ENCODE measurements at regions not wholly inside any gene's neighbourhood (a gene's known extent, or its start where the extent isn't known, plus 50 kb on each side); places are given as distances from the start of the nearest gene placed in this dataset.

- DNase-seq, result no peak
These were observed 144.9 kb upstream of the ERBB4 start for GRCh38 chr2:212683346-212684097.

DNA sequence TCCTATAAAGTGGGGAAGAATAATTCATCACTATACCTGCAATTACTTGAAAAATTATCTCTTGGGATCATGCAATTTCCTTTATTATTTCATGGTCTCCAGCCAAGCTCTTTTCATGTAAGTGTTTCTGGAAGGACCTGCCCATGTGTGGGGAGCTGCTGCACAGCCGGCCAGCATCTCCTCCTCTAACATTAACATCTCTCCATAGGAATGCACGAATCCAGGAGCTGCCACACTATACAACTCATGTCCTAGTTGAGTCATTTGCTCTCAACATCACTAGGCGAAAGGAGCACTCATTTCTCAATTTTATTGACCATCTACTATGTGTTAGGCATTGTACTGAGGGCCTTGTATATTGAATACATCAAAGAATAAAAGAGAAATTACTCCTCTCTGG is 144.3 kb upstream of the ERBB4 start:
- DNase-seq, result no peak

DNA sequence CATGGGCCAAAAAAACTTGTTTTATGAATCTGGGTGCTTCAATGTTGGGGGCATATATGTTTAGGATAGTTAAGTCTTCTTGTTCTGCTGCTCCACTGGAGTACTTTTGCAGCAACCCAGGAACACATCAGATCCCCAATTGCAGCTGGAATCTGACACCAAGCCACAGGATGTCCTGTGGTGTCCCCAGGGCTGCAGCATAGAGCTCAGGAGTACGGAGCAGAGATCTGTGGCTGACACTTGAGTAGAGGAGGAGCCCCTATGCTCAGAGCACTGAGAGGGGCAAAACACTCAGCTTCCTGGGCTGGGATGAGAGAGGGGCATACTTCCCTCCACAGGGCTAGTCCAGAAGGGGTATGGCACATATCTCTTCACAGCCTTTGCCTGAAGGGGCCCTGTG is 138.9 kb upstream of the ERBB4 start:
- DNase-seq, result no peak

- no peak for DNase-seq
These were observed 133.6 kb upstream of the ERBB4 start for GRCh38 chr2:212672186-212672585.

GRCh38 chr2:212669761-212670160 is 131.2 kb upstream of the ERBB4 start:
- DNase-seq, result no peak

DNA sequence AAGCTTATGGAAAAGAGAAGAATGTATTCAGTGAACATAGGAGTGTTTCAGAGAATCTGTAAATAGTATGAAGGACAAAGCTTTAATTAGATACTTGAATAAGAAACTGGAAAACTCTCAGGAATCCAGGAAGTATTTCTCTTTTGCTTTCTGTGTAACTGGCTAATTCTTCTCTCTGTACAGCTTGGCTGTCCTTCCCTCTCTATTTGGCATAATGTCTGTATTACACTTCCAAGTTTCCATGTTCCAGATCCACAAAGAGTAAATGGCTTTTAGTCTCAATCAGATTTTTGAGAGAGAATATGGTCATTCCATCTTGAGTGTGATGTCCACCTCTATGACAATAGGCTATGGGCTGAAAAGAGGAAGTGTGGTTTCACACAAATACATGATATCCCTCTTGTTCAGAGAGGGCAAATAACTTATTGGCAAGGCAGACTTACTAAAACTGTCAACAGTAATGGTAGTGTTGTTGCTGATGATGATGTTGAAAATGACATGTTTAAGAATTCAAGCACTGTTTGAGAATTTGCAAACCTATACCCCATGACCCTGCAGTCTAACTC is 129.2 kb upstream of the ERBB4 start:
- DNase-seq, result no peak

DNA sequence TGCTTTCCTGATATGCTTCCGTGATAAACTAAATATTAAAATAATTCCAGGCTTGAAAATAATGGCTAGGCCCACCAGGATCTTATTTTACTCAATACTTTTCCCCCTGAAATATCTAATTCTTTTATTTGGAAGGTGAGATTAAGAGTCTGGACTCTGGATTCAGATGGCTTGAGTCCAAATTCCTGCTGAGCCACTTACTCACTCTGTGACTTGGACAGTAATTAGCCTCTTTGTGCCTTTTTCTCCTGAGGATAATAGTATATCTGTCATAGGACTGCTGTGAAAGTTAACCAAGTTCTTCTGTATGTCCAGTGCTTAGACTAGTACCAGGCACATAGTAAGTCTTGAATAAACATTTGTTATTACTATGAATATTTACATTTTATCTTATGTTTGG is 127.3 kb upstream of the ERBB4 start:
- DNase-seq, result no peak

GRCh38 chr2:212659441-212659840 is 120.8 kb upstream of the ERBB4 start:
- no peak for DNase-seq

DNA sequence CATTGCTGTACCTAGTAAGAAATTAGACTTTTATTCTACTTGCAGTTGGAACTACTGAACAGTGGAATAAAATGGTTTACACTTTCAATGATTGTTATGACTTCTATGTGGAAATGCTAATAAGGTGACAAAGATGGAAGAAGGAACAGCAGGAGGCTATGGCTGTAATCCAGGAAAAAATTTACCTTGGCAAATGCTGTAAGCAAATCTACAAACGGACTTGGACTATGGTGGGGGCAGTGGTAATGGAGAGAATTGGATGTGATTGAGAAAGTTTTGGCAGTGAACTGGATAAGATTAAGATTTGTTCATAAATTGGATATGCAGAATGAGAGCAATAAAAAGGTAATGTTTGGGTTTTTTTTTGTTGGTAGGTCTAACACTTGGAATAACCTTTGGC is 111.0 kb upstream of the ERBB4 start:
- no peak for DNase-seq

DNA sequence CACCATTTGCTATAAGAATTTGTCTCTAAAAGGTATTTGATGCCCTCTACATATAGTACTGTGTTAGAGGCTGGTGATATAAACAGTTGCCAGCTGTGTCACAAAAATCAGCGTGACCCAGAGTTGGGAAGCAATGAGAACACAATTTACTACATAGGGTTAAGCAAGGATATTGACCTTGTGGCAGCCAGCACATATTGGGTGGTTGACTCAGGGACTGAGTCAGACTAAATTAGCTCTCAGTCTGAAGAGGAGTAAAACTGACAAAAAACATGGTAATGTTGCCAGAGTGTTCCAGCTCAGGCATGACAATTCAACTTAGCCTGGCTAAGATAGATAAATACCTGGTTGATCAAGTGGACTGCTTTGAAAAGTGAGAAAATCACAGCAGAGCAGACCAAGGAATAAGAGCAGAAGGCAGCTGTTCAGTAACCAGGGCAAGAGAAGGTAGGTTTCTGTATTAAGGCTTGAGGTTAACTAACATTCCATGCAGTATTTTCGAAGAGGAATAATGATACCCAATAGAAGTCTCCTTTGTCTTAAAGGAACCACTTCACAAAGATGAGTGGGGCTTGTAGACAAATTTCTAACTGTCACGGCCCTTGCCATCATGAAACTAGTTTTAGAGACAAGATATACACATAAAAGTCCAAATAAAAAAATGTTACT is 108.2 kb upstream of the ERBB4 start:
- DNase-seq, result no peak

- no peak for DNase-seq
These were observed 105.7 kb upstream of the ERBB4 start for GRCh38 chr2:212644195-212644837.

DNA sequence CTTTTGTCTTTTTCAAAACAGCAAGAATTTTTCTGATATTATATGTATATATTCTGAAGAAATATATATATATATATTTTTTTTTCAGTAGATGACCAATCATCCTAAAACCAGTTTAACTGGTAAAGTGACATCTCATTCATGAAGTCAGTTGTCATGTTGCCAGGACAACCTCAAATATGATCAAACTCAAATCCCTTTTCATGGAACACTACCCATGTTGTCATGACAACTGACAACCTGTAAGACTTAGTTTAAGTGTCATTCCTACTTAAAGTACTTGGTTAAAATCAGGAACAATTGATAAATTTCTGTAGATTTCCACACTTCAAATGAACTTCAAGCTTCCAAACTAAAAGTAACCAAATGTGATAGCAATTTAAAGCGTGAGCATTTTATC is 101.8 kb upstream of the ERBB4 start:
- DNase-seq, result no peak

GRCh38 chr2:212638694-212639093 is 100.1 kb upstream of the ERBB4 start:
- no peak for DNase-seq

GRCh38 chr2:212628586-212628985 is 90.0 kb upstream of the ERBB4 start:
- no peak for DNase-seq

DNA sequence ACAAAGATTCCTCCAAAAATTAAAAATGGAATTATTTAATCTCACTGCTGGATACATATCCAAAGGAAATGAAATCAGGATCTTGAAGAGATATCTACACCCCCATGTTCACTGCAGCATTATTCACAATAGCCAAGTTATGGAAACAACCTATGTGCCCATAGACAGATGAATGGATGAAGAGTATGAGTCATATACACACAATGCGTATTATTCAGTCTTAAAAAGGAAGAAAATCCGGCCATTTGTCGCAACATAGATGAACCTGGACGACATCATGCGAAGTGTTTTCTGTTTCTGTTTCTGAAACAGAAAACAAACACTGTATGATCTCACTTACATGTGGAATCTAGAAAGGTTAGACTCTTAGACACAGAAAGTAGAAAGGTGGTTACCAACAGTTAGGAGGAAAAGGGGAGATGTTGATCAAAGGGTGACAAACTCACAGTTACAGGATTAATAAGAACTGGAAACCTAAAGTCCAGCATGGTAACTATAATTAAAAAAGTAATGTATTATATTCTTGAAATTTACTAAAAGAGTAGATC is 87.8 kb upstream of the ERBB4 start:
- DNase-seq, result no peak

DNA sequence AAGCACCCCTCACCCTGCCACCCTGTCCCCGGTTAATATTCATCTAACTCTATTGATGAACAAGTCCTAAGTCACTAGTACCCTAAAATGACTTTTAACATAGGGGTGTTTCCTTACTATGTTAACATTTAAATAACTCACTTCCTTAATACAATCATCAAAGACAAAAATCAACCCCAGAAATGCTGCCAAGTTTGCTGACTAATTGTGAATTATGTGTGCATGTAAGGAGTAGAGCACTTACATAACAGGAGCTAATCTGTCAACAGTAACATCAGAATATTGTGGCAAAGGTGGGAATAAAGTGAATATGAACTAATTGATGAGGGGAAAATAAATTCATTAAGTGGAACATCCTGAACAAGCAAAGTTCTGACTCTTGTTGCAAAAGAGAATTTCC is 81.4 kb upstream of the ERBB4 start:
- no peak for DNase-seq

DNA sequence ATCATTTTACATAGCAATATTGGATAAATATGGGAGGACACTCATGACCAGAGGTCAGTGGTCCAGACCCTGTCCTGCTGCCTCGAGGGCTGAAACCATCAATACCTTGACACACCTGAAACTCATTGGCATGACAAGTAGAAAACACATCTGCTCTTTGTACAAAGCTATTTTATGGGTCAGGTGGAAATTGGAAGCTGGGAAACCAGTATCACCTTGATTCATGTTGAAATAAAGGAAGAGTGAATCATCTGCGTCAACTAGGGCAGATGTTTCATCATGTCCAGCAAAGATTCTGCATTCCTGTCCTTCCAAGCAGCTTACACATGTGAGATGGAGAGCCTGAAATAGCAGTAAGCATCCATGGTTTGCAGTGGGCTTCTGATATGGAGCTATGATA is 80.0 kb upstream of the ERBB4 start:
- no peak for DNase-seq

DNA sequence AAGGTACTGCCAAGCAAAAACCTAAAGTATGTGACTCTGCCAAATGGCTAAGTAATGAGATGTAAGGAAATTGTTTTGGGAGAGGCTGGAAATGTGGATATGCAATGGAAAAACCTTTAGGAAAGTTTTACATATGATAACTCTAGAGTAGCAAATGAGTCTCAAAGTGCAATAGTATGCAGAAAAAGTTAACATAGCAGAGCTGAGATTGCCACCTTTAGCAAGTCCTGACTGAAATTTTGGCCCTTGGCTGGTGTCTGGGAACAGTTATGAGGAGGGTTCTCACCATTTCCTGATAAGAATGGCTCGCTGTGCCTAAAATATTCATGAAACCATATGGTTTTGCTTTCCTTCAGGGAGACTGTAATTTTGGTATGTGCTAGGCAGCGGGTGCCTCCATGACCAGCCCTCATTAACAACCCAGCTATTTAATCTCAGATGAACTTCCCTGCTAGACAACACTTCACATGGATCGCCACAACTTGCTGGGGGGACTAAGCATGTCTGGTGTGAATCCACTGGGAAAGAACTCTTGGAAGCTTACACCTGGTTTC is 72.3 kb upstream of the ERBB4 start:
- no peak for DNase-seq

DNA sequence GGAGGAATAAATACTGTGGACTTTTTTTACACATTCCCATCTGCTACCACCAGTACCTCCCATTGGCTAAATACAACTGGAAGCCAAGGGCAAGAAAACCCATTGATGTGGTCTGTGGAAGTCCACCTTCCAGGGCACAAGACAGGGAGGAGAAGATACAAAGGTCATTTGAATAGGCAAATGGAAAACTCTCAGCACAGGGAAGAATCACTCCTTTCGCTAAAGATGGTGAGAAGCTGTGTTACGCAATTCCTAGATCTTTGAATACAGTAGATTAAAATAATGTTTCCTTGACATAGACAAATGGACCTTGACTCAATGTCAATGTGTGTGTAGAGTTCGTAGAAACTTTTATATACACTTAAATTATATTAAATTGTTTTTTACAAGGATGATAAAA is 70.9 kb upstream of the ERBB4 start:
- no peak for DNase-seq

DNA sequence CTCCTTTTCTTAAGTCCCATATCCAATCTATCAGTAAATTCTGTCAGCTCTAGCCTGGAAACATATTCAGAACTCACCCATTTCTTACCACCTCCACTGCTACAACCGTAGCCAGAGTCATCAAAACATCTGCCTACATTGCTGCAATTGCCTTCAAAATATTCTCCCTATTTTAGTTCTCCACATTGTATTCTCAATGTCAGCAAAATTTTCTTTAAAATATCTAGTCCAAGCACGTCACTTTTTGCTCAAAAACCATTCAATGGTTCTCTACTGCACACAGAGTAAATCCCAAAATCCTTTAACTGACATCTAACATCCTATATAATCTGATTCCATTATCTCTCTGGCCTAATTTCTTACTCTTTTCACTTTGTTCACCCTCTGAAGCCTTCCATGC is 68.5 kb upstream of the ERBB4 start:
- DNase-seq, result no peak

DNA sequence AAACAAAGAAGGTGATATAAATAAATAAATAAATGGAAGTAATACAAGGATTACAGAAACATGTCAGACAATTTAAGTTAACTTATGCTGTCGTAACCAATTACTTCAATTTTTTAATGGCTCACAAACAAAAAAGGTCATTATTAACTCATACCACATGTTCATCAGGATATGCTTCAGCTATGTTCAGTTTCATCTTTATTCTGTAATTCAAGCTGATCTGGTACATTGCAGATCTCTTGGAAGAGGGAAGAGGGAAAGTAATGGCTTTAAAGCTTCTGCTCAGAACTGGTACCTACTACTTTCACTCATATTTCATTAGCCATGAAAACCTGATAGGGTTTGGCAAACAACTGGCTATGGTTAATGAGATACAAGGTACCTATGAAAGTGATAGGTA is 67.6 kb upstream of the ERBB4 start:
- DNase-seq, result no peak

GRCh38 chr2:212596688-212597087 is 58.1 kb upstream of the ERBB4 start:
- DNase-seq, result no peak

- no peak for DNase-seq
These were observed 57.7 kb upstream of the ERBB4 start for GRCh38 chr2:212596276-212596675.

Data from activated naive CD4-positive, alpha-beta T cell (primary cell).